ENCODE measurements at regions not wholly inside any gene's neighbourhood (a gene's known extent, or its start where the extent isn't known, plus 50 kb on each side); places are given as distances from the start of the nearest gene placed in this dataset.
"Not testable (repeated sequence)": the region's sequence is repeated elsewhere in the genome, so short reads cannot be mapped to it uniquely, and the experiment has no call there.

GRCh38 chr7:9149499-9150082 is 716.2 kb downstream of the NXPH1 start:
- no peak for DNase-seq
- intact Hi-C loops (cut with DNase I, micrococcal nuclease): no loop called here

GRCh38 chr7:9163691-9164090 is 730.3 kb downstream of the NXPH1 start:
- ATAC-seq; intact Hi-C loops (cut with DNase I, micrococcal nuclease); DNase-seq: not testable (repeated sequence)

More at GRCh38 chr7:9149499-9150082, 716.2 kb downstream of the NXPH1 start:
- no peak for ATAC-seq

GRCh38 chr7:9175871-9176270 is 742.5 kb downstream of the NXPH1 start:
- no peak for ATAC-seq
- intact Hi-C loops (cut with DNase I, micrococcal nuclease): no loop called here
- no peak for DNase-seq

GRCh38 chr7:9181356-9181755 is 747.9 kb downstream of the NXPH1 start:
- ATAC-seq (no peak), DNase-seq (no peak)
- intact Hi-C loops (cut with DNase I, micrococcal nuclease): no loop called here

GRCh38 chr7:9186730-9187129 is 753.3 kb downstream of the NXPH1 start:
- DNase-seq (no peak), ATAC-seq (no peak)
- intact Hi-C loops (cut with DNase I, micrococcal nuclease): no loop called here

- intact Hi-C loops (cut with DNase I, micrococcal nuclease): no loop called here
- DNase-seq: no peak
Observed at GRCh38 chr7:9189703-9190102, 756.3 kb downstream of the NXPH1 start.

GRCh38 chr7:9192969-9193368 is 759.6 kb downstream of the NXPH1 start:
- intact Hi-C loops (cut with DNase I, micrococcal nuclease): no loop called here
- no peak for ATAC-seq
- DNase-seq: no peak

More at GRCh38 chr7:9189703-9190102, 756.3 kb downstream of the NXPH1 start:
- no peak for ATAC-seq

- ATAC-seq (no peak), DNase-seq (no peak)
- intact Hi-C loops (cut with DNase I, micrococcal nuclease): no loop called here
Observed at GRCh38 chr7:9200626-9201025, 767.2 kb downstream of the NXPH1 start.

GRCh38 chr7:9201928-9202327 is 768.5 kb downstream of the NXPH1 start:
- intact Hi-C loops (cut with DNase I, micrococcal nuclease): no loop called here
- DNase-seq (no peak), ATAC-seq (no peak)

GRCh38 chr7:9204571-9204970 is 771.2 kb downstream of the NXPH1 start:
- intact Hi-C loops (cut with DNase I, micrococcal nuclease): no loop called here
- no peak for DNase-seq
- ATAC-seq: no peak

- no peak for ATAC-seq
- intact Hi-C loops (cut with DNase I, micrococcal nuclease): no loop called here
- no peak for DNase-seq
Observed at GRCh38 chr7:9210114-9210513, 776.7 kb downstream of the NXPH1 start.

GRCh38 chr7:9217204-9217603 is 783.8 kb downstream of the NXPH1 start:
- intact Hi-C loops (cut with DNase I, micrococcal nuclease): no loop called here
- ATAC-seq (no peak), DNase-seq (no peak)

- ATAC-seq (no peak), DNase-seq (no peak)
- intact Hi-C loops (cut with DNase I, micrococcal nuclease): no loop called here
Observed at GRCh38 chr7:9226500-9226899, 793.1 kb downstream of the NXPH1 start.

GRCh38 chr7:9231630-9232121 is 798.3 kb downstream of the NXPH1 start:
- intact Hi-C loops (cut with DNase I, micrococcal nuclease): no loop called here
- no peak for ATAC-seq
- DNase-seq: no peak

GRCh38 chr7:9240001-9240400 is 806.6 kb downstream of the NXPH1 start:
- intact Hi-C loops (cut with DNase I, micrococcal nuclease): no loop called here
- ATAC-seq: no peak

GRCh38 chr7:9241826-9242225 is 808.4 kb downstream of the NXPH1 start:
- intact Hi-C loops (cut with DNase I, micrococcal nuclease): no loop called here
- ATAC-seq (no peak), DNase-seq (no peak)

More at GRCh38 chr7:9240001-9240400, 806.6 kb downstream of the NXPH1 start:
- DNase-seq: no peak

GRCh38 chr7:9242636-9243035 is 809.2 kb downstream of the NXPH1 start:
- intact Hi-C loops (cut with DNase I, micrococcal nuclease): no loop called here
- ATAC-seq: no peak
- DNase-seq: no peak

- no peak for ATAC-seq
- intact Hi-C loops (cut with DNase I, micrococcal nuclease): no loop called here
- DNase-seq: no peak
Observed at GRCh38 chr7:9250876-9251275, 817.5 kb downstream of the NXPH1 start.

GRCh38 chr7:9264395-9264794 is 831.0 kb downstream of the NXPH1 start:
- ATAC-seq: no peak
- DNase-seq: no peak
- intact Hi-C loops (cut with DNase I, micrococcal nuclease): no loop called here

GRCh38 chr7:9280088-9280487 is 846.7 kb downstream of the NXPH1 start:
- intact Hi-C loops (cut with DNase I, micrococcal nuclease): no loop called here
- no peak for ATAC-seq
- no peak for DNase-seq

GRCh38 chr7:9283246-9283645 is 849.8 kb downstream of the NXPH1 start:
- DNase-seq: no peak
- ATAC-seq: no peak
- intact Hi-C loops (cut with DNase I, micrococcal nuclease): no loop called here

All from left colon (tissue), 2 donors.